GM12878 (cell line): ENCODE measurements at regions not wholly inside any gene's neighbourhood (a gene's known extent, or its start where the extent isn't known, plus 50 kb on each side); places are given as distances from the start of the nearest gene placed in this dataset.
"Not testable (repeated sequence)": the region's sequence is repeated elsewhere in the genome, so short reads cannot be mapped to it uniquely, and the experiment has no call there.

Experiments used
- ATAC-seq: fragments of 200-7000 bp; cut with Tn5 transposase; 3 replicates; pipeline ENCODE4 v1.9.1; 2020; ENCODE audit warnings: mild to moderate bottlenecking, moderate library complexity
- BruUV-seq: library from RNA; stranded (reverse); fragments of 400-500 nt; replicated peaks from 2 replicates; lab custom pipeline; 2021; lab: Mats Ljungman, UMichigan
- CTCF ChIA-PET: fragments of 300-600 bp; sonication (Branson Sonifier 250); formaldehyde crosslinking; extraction: SDS; loops from one replicate; lab custom pipeline; 2021; ENCODE audit warnings: inconsistent platforms; lab: Yijun Ruan, JAX
- POLR2A ChIA-PET: fragments of 350-600 bp; formaldehyde crosslinking; extraction: SDS; loops from one replicate; lab custom pipeline; 2021; ENCODE audit warnings: inconsistent platforms; lab: Charles Lee
- RAD21 ChIA-PET: fragments of 300-600 bp; sonication (Branson Sonifier 250); formaldehyde crosslinking; loops from one replicate; lab custom pipeline; 2023; ENCODE audit warnings: antibody characterized with exemption; ENCODE audit not compliant: unreplicated experiment; lab: Charles Lee
- SMC1A ChIA-PET: fragments of 300-600 bp; sonication (Branson Sonifier 250); formaldehyde crosslinking; loops from one replicate; lab custom pipeline; 2023; ENCODE audit not compliant: unreplicated experiment, uncharacterized antibody; lab: Charles Lee
- DNase-seq: peaks from one replicate; pipeline ENCODE4 v3.0.0-alpha.2; 2011; ENCODE audit warnings: low read depth, low spot score
- FAIRE-seq: peaks from 3 replicates; lab custom pipeline; 2011; peaks lifted over from hg19 to GRCh38; lab: Jason Lieb, UNC
- H2AFZ ChIP-seq: 2 replicates; pipeline ENCODE4 v1.6.0; 2011; ENCODE audit warnings: low read depth, low read length, control low read depth; ENCODE audit not compliant: control insufficient read depth
- H3K27ac ChIP-seq: 2 replicates; pipeline ENCODE4 v1.5.1; 2011; ENCODE audit warnings: control low read depth; ENCODE audit not compliant: control insufficient read depth, insufficient read depth
- H3K27me3 ChIP-seq, 2 experiments: replicated peaks in 1 of 2; 2 replicates each; pipeline versions ENCODE4 v1.6.0 to v1.6.1; 2011; ENCODE audit warnings: low read length in 1 of 2; ENCODE audit not compliant: control insufficient read depth in 2 of 2, insufficient read depth in 2 of 2
- H3K36me3 ChIP-seq, 2 experiments: 2 replicates each; pipeline ENCODE4 v1.5.1; 2011; ENCODE audit warnings: low read length in 1 of 2; ENCODE audit not compliant: control insufficient read depth in 2 of 2, insufficient read depth in 2 of 2
- H3K4me1 ChIP-seq: 2 replicates; pipeline ENCODE4 v1.6.1; 2011; ENCODE audit warnings: mild to moderate bottlenecking, low read length, moderate library complexity, mixed read lengths; ENCODE audit not compliant: control insufficient read depth, insufficient read depth
- H3K4me2 ChIP-seq: 2 replicates; pipeline ENCODE4 v1.6.0; 2011; ENCODE audit warnings: control low read depth; ENCODE audit not compliant: control insufficient read depth, insufficient read depth
- H3K4me3 ChIP-seq: fragments of 200-600 bp; sonication (generic); 2 replicates; pipeline ENCODE4 v1.5.1; 2016
- H3K79me2 ChIP-seq: 2 replicates; pipeline ENCODE4 v1.6.0; 2011; ENCODE audit warnings: low read length; ENCODE audit not compliant: control insufficient read depth, insufficient read depth
- H3K9ac ChIP-seq: 2 replicates; pipeline ENCODE4 v1.8.0; 2011; ENCODE audit warnings: low read length, control low read depth, mixed read lengths; ENCODE audit not compliant: control insufficient read depth, insufficient read depth
- H3K9me3 ChIP-seq: replicated peaks from 3 replicates; pipeline ENCODE4 v1.5.1; 2011; ENCODE audit warnings: mild to moderate bottlenecking, low read length; ENCODE audit not compliant: control insufficient read depth, insufficient read depth
- H4K20me1 ChIP-seq: 2 replicates; pipeline ENCODE4 v1.6.0; 2011; ENCODE audit not compliant: control insufficient read depth, insufficient read depth
- CHD2 ChIP-seq: IDR thresholded peaks from 2 replicates; pipeline ENCODE4 v1.6.1; 2011; ENCODE audit warnings: low read depth, low read length, improper control_type of control experiment, borderline replicate concordance
- PKNOX1 ChIP-seq: fragments of 450-650 bp; IDR thresholded peaks from 2 replicates; pipeline ENCODE4 v1.6.1; 2016; ENCODE audit warnings: mild to moderate bottlenecking
- ZBED1 ChIP-seq: IDR thresholded peaks from 2 replicates; pipeline ENCODE4 v1.6.1; 2016; ENCODE audit warnings: borderline replicate concordance
- WGBS: methylation state at CpG from one replicate; pipeline ENCODE4 v1.1.6; 2016; ENCODE audit warnings: low lambda C conversion rate; ENCODE audit not compliant: insufficient replicate concordance, insufficient coverage; ENCODE audit errors: missing lambda C conversion rate; 5-methylcytosine and 5-hydroxymethylcytosine counted together
- in situ Hi-C: fragments of 300-500 bp; cut with MboI; formaldehyde crosslinking; loops from 9 replicates; pipeline ENCODE4 v1.14.3; 2018; ENCODE audit warnings: mixed read lengths
- intact Hi-C: fragments of 100-400 bp; cut with micrococcal nuclease; formaldehyde crosslinking; loops from one replicate; pipeline ENCODE4 v1.14.2; 2022; ENCODE audit not compliant: unreplicated experiment

- TF ChIP-seq ZBED1 (no peak), PKNOX1 (no peak)
Measured at GRCh38 chr4:165569031-165569430, 190.2 kb downstream of the CPE start (continued).

GRCh38 chr4:165571476-165571875, 192.7 kb downstream of the CPE start:
- H2AFZ ChIP-seq, H3K27me3 ChIP-seq, DNase-seq, CTCF ChIA-PET, SMC1A ChIA-PET, H4K20me1 ChIP-seq, in situ Hi-C loops, H3K4me2 ChIP-seq, H3K4me1 ChIP-seq, RAD21 ChIA-PET, H3K36me3 ChIP-seq, H3K9ac ChIP-seq, FAIRE-seq, intact Hi-C loops, H3K9me3 ChIP-seq, H3K4me3 ChIP-seq, H3K27ac ChIP-seq, POLR2A ChIA-PET, ATAC-seq, BruUV-seq, H3K79me2 ChIP-seq: not testable (repeated sequence)
- 0% methylated on average over 1 of the region's 1 CpG for WGBS

GRCh38 chr4:165580351-165580905, 201.6 kb downstream of the CPE start:
- CTCF ChIA-PET: interaction anchor here (0.7 kb wide), 1 partner anchor 484 kb away, joined by 3 read pairs; no protein-coding TSS in a partner anchor
- Histone ChIP-seq H3K4me3 (no peak overlapping the region), H3K4me1 (no peaks in the 10 kb centered on the region), H3K27ac (no peak overlapping the region), H3K27me3 (no peaks in the 10 kb centered on the region), H3K9me3 (no peaks in the 10 kb centered on the region), H3K9ac (no peak overlapping the region), H3K79me2 (no peaks in the 10 kb centered on the region), H4K20me1 (no peaks in the 10 kb centered on the region), H3K36me3 (no peaks in the 10 kb centered on the region), H2AFZ (no peak overlapping the region), H3K4me2 (no peak overlapping the region)
- BruUV-seq: no TSS peak
- DNase-seq (no peak), FAIRE-seq (no peak), ATAC-seq (no peak)
- RAD21 ChIA-PET: no interaction called here
- SMC1A ChIA-PET: no interaction called here
- no peak for TF ChIP-seq CHD2
- 0% methylated on average over 4 of the region's 4 CpGs for WGBS
- in situ Hi-C loops (no loop called here), intact Hi-C loops (no loop called here)
- POLR2A ChIA-PET: no interaction called here
